ENCODE measurements at regions not wholly inside any gene's neighbourhood (a gene's known extent, or its start where the extent isn't known, plus 50 kb on each side); places are given as distances from the start of the nearest gene placed in this dataset.

DNA sequence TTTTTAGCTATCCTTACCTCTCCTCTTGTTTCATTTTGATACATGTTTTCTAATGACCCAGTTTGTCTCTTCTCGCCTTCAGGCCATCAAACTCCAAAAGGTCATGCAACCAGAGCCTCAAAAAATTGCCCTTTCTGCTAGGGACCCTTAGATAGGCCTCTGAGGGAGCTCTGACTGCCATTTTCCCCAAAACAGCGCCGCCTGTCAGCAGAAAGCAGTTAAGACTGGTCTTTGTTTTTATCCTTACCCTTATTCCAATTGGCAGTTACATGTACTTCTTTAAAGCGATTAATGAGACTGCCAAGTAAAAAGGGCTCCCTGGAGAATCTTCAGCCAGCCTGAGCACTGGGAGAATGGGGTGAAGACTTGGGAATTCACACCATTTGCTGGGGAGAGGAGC, 55.1 kb upstream of the RIT2 start:
- Histone ChIP-seq H3K27me3 (ENCODE audit: insufficient read depth, low read length) (no peaks in the 10 kb centered on the region), H3K4me3 (ENCODE audit: insufficient read depth, low read length) (no peak overlapping the region), H3K4me2 (ENCODE audit: insufficient read depth, low read length) (no peak overlapping the region), H3K9me3 (ENCODE audit: low read depth, low read length) (no peaks in the 10 kb centered on the region), H3K79me2 (ENCODE audit: insufficient read depth, low read length) (no peaks in the 10 kb centered on the region), H4K20me1 (ENCODE audit: insufficient read depth, low read length) (no peaks in the 10 kb centered on the region), H3K27ac (ENCODE audit: low read depth, low read length) (no peak overlapping the region), H3K4me1 (ENCODE audit: insufficient read depth, low read length) (no peaks in the 10 kb centered on the region), H2AFZ (ENCODE audit: low read length) (no peak overlapping the region), H3K36me3 (ENCODE audit: insufficient read depth, low read length) (no peaks in the 10 kb centered on the region)
- DNase-seq (ENCODE audit: insufficient read length, low spot score, missing footprints), result no peak
- TF ChIP-seq, protein P1, sequence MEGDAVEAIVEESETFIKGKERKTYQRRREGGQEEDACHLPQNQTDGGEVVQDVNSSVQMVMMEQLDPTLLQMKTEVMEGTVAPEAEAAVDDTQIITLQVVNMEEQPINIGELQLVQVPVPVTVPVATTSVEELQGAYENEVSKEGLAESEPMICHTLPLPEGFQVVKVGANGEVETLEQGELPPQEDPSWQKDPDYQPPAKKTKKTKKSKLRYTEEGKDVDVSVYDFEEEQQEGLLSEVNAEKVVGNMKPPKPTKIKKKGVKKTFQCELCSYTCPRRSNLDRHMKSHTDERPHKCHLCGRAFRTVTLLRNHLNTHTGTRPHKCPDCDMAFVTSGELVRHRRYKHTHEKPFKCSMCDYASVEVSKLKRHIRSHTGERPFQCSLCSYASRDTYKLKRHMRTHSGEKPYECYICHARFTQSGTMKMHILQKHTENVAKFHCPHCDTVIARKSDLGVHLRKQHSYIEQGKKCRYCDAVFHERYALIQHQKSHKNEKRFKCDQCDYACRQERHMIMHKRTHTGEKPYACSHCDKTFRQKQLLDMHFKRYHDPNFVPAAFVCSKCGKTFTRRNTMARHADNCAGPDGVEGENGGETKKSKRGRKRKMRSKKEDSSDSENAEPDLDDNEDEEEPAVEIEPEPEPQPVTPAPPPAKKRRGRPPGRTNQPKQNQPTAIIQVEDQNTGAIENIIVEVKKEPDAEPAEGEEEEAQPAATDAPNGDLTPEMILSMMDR (IDR thresholded peaks at IDR 0.05; ENCODE audit: extremely low read depth, low read depth, low read length), result peak; percentile 21

All from osteoblast (primary cell).